Effector memory CD4-positive, alpha-beta T cell (primary cell): ENCODE measurements at regions not wholly inside any gene's neighbourhood (a gene's known extent, or its start where the extent isn't known, plus 50 kb on each side); places are given as distances from the start of the nearest gene placed in this dataset.

Source experiments
- DNase-seq, 3 donors: peaks; one replicate each; pipeline ENCODE4 v3.0.0-alpha.2; 2020
- H3K27ac ChIP-seq: 2 replicates; pipeline ENCODE4 v1.7.0; 2013; ENCODE audit warnings: mild to moderate bottlenecking, low read length, moderate library complexity; ENCODE audit not compliant: insufficient read depth, poor library complexity, severe bottlenecking
- H3K27me3 ChIP-seq: replicated peaks from 2 replicates; pipeline ENCODE4 v1.7.0; 2013; ENCODE audit warnings: mild to moderate bottlenecking, low read length; ENCODE audit not compliant: insufficient read depth, control insufficient read depth, poor library complexity, severe bottlenecking
- H3K36me3 ChIP-seq: 2 replicates; pipeline ENCODE4 v1.7.0; 2013; ENCODE audit warnings: mild to moderate bottlenecking, low read length, moderate library complexity; ENCODE audit not compliant: control insufficient read depth, insufficient read depth
- H3K4me1 ChIP-seq: 2 replicates; pipeline ENCODE4 v1.7.0; 2013; ENCODE audit warnings: low read length, mild to moderate bottlenecking; ENCODE audit not compliant: control insufficient read depth, insufficient read depth, poor library complexity, severe bottlenecking
- H3K4me3 ChIP-seq: 2 replicates; pipeline ENCODE4 v1.7.0; 2013; ENCODE audit warnings: low read length, low read depth, mild to moderate bottlenecking; ENCODE audit not compliant: insufficient read depth, poor library complexity, severe bottlenecking
- H3K9me3 ChIP-seq: 2 replicates; pipeline ENCODE4 v1.7.0; 2013; ENCODE audit warnings: mild to moderate bottlenecking, low read length, moderate library complexity; ENCODE audit not compliant: control insufficient read depth

DNA sequence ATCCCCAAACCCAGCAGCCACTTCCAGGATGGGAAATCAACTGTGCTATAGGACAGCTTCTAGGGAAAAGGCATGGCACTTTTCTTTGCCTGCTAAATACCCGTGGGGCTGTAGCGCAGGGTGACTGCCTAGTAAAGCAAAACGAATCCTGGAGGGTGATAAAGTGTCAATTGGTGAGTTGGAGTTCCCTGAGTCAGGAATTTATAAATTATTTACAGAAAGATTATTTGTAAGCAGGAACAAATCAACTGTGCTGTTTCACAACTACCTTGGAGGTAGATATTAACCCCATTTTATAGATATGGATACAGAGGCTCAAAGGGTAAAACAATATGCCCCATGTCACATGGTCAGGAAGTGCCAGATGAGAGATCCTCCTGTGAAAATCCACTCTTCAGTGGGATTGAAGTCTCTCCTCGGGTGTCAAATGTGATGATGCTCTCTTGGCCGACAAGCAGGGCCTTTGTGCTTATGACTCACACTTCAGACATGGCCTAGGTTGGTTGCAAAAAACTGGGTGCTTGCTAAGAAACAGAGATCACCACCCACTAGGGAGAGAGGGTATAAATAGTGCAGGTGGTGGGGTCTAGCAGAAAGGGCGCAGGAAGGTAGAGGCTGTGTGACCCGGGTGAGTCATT lies 383.2 kb upstream of the ZMIZ1 start:
- no peak for DNase-seq

GRCh38 chr10:78686444-78687060 lies 382.2 kb upstream of the ZMIZ1 start:
- no peaks in the 10 kb centered on the region for H3K36me3 ChIP-seq
- H3K9me3 ChIP-seq: no peaks in the 10 kb centered on the region
- H3K27ac ChIP-seq: no peak overlapping the region
- H3K27me3 ChIP-seq: no peaks in the 10 kb centered on the region
- DNase-seq: no peak
- H3K4me3 ChIP-seq: no peak overlapping the region
- no peaks in the 10 kb centered on the region for H3K4me1 ChIP-seq

More for the DNA sequence above, 383.2 kb upstream of the ZMIZ1 start:
- Histone ChIP-seq H3K9me3 (no peaks in the 10 kb centered on the region), H3K36me3 (no peaks in the 10 kb centered on the region), H3K4me1 (no peaks in the 10 kb centered on the region), H3K27ac (no peak overlapping the region), H3K27me3 (no peaks in the 10 kb centered on the region), H3K4me3 (no peak overlapping the region)

DNA sequence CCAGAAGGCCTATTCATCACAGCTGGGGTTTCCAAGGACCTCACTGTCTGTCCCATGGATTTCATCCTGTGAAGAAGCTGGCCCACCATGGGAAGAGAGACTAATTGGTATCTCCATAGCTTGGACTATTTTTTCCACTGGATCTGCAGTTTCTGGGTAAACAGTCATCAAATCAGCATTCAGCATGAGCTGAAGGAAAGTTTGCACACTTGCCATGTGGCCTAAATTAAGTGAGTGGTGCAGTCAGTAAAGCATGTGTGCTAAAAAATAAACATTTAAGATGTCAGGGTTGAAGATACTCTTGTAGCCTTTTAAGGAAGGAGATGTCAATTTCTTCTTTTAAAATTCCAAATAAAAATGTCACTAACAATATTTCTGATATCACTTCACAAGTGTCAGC lies 381.1 kb upstream of the ZMIZ1 start:
- H3K4me1 ChIP-seq: no peaks in the 10 kb centered on the region
- no peaks in the 10 kb centered on the region for H3K27me3 ChIP-seq
- no peaks in the 10 kb centered on the region for H3K36me3 ChIP-seq
- DNase-seq: no peak
- no peak overlapping the region for H3K4me3 ChIP-seq
- H3K9me3 ChIP-seq: no peaks in the 10 kb centered on the region
- no peak overlapping the region for H3K27ac ChIP-seq

DNA sequence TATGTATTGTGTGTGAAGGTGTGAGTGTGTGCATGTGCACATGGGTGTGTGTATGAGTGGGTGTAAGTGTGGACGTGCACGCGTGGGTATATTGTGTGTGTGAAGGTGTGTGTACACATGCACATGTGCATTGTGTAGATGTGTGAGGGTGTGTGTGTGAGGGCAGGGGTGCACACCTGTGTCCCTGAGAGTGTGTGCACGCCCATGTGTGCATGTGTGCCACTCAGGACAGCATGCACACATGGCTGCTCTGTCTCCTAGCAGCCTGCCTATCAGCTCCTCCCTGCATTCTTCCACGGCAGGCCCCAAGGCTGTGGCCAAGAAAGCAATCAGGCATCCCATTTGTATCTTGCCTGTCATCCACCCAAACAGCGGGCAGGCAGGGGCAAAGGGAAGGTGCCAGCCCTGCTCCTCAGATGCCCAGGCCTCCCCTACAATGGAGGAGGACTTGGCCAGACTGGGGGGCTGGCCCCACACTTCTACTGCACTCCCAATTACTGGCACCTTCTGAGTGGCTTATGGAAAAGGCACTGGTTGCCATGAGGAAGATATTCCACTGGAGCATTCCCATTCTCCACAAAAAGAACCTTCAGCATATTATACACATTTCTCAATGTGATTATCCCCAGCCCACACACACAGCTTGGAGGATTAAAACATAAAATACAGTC lies 380.4 kb upstream of the ZMIZ1 start:
- Histone ChIP-seq H3K9me3 (no peaks in the 10 kb centered on the region), H3K27ac (no peak overlapping the region), H3K4me3 (no peak overlapping the region), H3K27me3 (no peaks in the 10 kb centered on the region), H3K4me1 (no peaks in the 10 kb centered on the region), H3K36me3 (no peaks in the 10 kb centered on the region)
- DNase-seq: no peak

- Histone ChIP-seq H3K9me3 (no peaks in the 10 kb centered on the region), H3K27me3 (no peaks in the 10 kb centered on the region), H3K4me1 (no peaks in the 10 kb centered on the region), H3K36me3 (no peaks in the 10 kb centered on the region), H3K27ac (no peak overlapping the region), H3K4me3 (no peak overlapping the region)
- no peak for DNase-seq
Observed at GRCh38 chr10:78688901-78689583, 379.7 kb upstream of the ZMIZ1 start.

DNA sequence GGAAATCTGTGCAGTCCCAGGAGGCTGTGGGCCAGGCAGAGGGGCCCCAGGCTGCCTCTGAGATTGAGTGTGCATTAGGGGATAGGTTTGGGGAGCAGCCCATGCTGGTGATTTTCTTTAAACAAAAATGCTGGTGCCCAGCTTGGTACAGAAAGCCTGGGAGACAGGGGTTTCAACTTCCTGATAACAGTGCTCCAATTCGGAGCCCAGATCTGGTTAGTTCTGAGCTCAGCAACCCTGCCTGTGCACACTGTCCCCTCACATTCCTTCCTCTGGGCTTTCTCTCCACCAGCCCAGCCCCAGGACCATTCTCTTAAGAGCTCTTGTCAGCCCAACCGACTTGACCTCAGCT lies 379.2 kb upstream of the ZMIZ1 start:
- Histone ChIP-seq H3K4me3 (no peak overlapping the region), H3K27me3 (no peaks in the 10 kb centered on the region), H3K27ac (no peak overlapping the region), H3K9me3 (no peaks in the 10 kb centered on the region), H3K36me3 (no peaks in the 10 kb centered on the region), H3K4me1 (no peaks in the 10 kb centered on the region)
- no peak for DNase-seq

GRCh38 chr10:78690354-78691111 lies 378.2 kb upstream of the ZMIZ1 start:
- no peak overlapping the region for H3K4me3 ChIP-seq
- no peaks in the 10 kb centered on the region for H3K36me3 ChIP-seq
- H3K27me3 ChIP-seq: no peaks in the 10 kb centered on the region
- no peaks in the 10 kb centered on the region for H3K9me3 ChIP-seq
- no peak overlapping the region for H3K27ac ChIP-seq
- no peak for DNase-seq
- H3K4me1 ChIP-seq: no peaks in the 10 kb centered on the region

DNA sequence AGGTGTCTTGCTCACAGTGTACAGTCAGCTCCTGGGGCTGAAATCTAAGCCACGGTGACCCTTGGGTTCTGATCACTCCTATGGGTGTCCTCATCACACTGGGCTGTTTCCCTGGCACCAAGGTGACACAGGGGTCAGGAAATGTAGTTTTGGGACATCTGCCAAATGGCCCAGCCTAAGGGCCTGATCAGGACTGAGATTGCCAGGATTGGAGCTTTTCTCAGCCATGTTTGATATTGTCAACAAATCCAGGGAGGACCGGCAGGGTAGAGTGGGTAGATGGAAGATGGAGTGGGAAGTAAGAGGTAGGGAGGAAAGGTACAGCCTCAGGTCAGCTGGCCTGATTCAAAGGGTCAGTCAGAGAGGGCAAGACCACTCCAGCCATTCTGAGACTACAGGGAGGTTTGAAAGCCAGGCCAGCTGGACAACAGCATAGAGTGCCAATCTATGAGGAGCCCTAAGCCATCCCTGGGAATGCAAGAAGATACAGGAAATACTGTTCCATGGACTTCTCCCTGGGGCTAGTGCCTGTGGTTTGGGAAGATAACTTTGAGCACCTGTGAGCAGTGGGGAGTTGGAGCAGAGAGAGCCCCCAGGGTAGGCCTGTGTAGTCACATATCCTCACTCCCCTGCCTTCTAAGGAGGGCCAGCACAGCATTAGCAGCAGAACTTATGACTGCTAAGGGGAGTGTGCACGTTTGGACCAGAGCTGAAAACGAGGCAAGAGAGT lies 377.3 kb upstream of the ZMIZ1 start:
- Histone ChIP-seq H3K4me1 (no peaks in the 10 kb centered on the region), H3K27ac (no peak overlapping the region), H3K36me3 (no peaks in the 10 kb centered on the region), H3K9me3 (no peaks in the 10 kb centered on the region), H3K4me3 (no peak overlapping the region), H3K27me3 (no peaks in the 10 kb centered on the region)
- DNase-seq: no peak

- no peak overlapping the region for H3K27ac ChIP-seq
- H3K36me3 ChIP-seq: no peaks in the 10 kb centered on the region
- H3K4me1 ChIP-seq: no peaks in the 10 kb centered on the region
- H3K4me3 ChIP-seq: no peak overlapping the region
- H3K27me3 ChIP-seq: no peaks in the 10 kb centered on the region
- H3K9me3 ChIP-seq: no peaks in the 10 kb centered on the region
- no peak for DNase-seq
Observed at GRCh38 chr10:78692071-78692470, 376.7 kb upstream of the ZMIZ1 start.
